Body of pancreas (tissue), 4 donors: ENCODE measurements at regions not wholly inside any gene's neighbourhood (a gene's known extent, or its start where the extent isn't known, plus 50 kb on each side); places are given as distances from the start of the nearest gene placed in this dataset.

Source experiments
- CTCF ChIP-seq, 7 experiments: fragments of 450-650 bp in 4 of 7; fragments of 200-600 bp in 3 of 7; sonication (generic) in 3 of 7; IDR thresholded peaks; one replicate each; pipeline ENCODE4 v1.5.1; 2016 to 2019; ENCODE audit warnings: antibody characterized with exemption in 7 of 7
- POLR2A ChIP-seq, 3 donors: fragments of 450-650 bp; IDR thresholded peaks; one replicate each; pipeline ENCODE4 v1.6.1; 2016; ENCODE audit warnings: antibody characterized with exemption in 3 of 3, mild to moderate bottlenecking in 2 of 3

- no peak for TF ChIP-seq POLR2A (IDR thresholded peaks at IDR 0.05)
- no peak for TF ChIP-seq CTCF (IDR thresholded peaks at IDR 0.05)
Observed at GRCh38 chr14:36012621-36013020, 163.9 kb downstream of the PTCSC3 start.
